ENCODE measurements at regions not wholly inside any gene's neighbourhood (a gene's known extent, or its start where the extent isn't known, plus 50 kb on each side); places are given as distances from the start of the nearest gene placed in this dataset.

GRCh38 chr14:54138354-54139038 lies 181.9 kb upstream of the BMP4 start:
- TF ChIP-seq, protein P1, sequence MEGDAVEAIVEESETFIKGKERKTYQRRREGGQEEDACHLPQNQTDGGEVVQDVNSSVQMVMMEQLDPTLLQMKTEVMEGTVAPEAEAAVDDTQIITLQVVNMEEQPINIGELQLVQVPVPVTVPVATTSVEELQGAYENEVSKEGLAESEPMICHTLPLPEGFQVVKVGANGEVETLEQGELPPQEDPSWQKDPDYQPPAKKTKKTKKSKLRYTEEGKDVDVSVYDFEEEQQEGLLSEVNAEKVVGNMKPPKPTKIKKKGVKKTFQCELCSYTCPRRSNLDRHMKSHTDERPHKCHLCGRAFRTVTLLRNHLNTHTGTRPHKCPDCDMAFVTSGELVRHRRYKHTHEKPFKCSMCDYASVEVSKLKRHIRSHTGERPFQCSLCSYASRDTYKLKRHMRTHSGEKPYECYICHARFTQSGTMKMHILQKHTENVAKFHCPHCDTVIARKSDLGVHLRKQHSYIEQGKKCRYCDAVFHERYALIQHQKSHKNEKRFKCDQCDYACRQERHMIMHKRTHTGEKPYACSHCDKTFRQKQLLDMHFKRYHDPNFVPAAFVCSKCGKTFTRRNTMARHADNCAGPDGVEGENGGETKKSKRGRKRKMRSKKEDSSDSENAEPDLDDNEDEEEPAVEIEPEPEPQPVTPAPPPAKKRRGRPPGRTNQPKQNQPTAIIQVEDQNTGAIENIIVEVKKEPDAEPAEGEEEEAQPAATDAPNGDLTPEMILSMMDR (IDR thresholded peaks at IDR 0.05; ENCODE audit: control insufficient read depth, extremely low read depth, insufficient read depth): no peak
- no peak for DNase-seq (ENCODE audit: low read depth)
- no peak overlapping the region for H3K4me3 ChIP-seq (ENCODE audit: low read depth, low read length)

DNA sequence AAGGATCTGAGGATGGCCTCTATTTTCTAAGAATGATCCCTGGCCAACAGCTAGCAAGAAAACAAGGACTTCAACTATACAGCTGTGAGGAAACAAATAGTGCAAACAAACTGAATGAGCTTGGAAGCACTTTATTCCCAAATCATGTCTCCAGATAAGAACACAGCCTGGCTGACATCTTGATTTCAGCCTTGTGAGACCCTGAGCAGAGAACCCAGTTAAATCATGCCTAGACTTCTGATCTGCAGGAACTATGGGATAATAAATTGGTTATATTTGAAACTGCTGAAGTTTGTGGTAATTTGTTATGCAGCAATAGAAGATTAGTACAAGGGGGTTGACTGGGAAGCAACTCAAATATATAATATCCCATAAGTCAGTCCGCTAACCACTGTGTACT lies 183.9 kb upstream of the BMP4 start:
- TF ChIP-seq, protein P1 (IDR thresholded peaks at IDR 0.05; ENCODE audit: control insufficient read depth, extremely low read depth, insufficient read depth): no peak
- DNase-seq (ENCODE audit: low read depth): no peak
- H3K4me3 ChIP-seq (ENCODE audit: low read depth, low read length): no peak overlapping the region

DNA sequence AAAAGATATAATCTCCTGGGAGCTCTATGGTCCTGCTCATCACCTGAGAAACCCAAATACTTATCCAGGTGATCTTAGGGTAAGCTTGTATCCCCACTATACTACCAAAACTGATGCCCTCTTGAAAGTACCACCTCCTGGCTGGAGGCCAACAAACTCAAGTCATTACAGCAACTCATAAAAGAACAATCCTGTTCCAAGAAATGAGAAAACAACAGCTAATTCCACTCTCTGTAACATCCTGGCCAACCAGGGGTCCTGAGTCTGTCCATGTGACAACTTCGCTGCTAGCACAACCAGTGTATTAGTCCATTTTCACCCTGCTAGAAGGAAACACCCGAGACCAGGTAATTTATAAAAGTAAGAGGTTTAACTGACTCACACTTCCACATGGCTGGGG lies 190.0 kb upstream of the BMP4 start:
- TF ChIP-seq, protein P1 (IDR thresholded peaks at IDR 0.05; ENCODE audit: control insufficient read depth, extremely low read depth, insufficient read depth): no peak
- H3K4me3 ChIP-seq (ENCODE audit: low read depth, low read length): no peak overlapping the region
- DNase-seq (ENCODE audit: low read depth): no peak

DNA sequence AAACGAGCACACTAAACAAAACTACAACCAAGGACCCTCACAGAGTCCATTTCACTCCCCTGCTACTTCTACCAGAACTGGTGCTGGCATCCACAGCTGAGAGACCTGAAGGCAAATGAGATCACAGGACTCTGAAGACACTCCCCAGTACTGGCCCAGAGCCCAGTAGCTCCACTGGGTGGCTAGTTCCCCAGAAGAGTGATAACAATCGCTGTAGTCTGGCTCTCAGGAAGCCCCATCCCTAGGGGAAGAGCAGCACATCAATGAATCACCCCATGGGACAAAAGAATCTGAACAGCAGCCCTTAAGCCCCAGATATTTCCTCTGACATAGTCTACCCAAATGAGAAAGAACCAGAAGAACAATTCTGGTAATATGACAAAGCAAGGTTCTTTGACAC lies 190.7 kb upstream of the BMP4 start:
- no peak for DNase-seq (ENCODE audit: low read depth)
- TF ChIP-seq, protein P1 (IDR thresholded peaks at IDR 0.05; ENCODE audit: control insufficient read depth, extremely low read depth, insufficient read depth): no peak
- H3K4me3 ChIP-seq (ENCODE audit: low read depth, low read length): no peak overlapping the region

- H3K4me3 ChIP-seq (ENCODE audit: low read depth, low read length): no peak overlapping the region
- no peak for DNase-seq (ENCODE audit: low read depth)
- TF ChIP-seq, protein P1 (IDR thresholded peaks at IDR 0.05; ENCODE audit: control insufficient read depth, extremely low read depth, insufficient read depth): no peak
These were observed 191.1 kb upstream of the BMP4 start for GRCh38 chr14:54147758-54148157.

GRCh38 chr14:54148251-54148650 lies 191.6 kb upstream of the BMP4 start:
- no peak overlapping the region for H3K4me3 ChIP-seq (ENCODE audit: low read depth, low read length)
- TF ChIP-seq, protein P1 (IDR thresholded peaks at IDR 0.05; ENCODE audit: control insufficient read depth, extremely low read depth, insufficient read depth): no peak
- no peak for DNase-seq (ENCODE audit: low read depth)

GRCh38 chr14:54152351-54152750 lies 195.7 kb upstream of the BMP4 start:
- no peak overlapping the region for H3K4me3 ChIP-seq (ENCODE audit: low read depth, low read length)
- TF ChIP-seq, protein P1 (IDR thresholded peaks at IDR 0.05; ENCODE audit: control insufficient read depth, extremely low read depth, insufficient read depth): no peak
- DNase-seq (ENCODE audit: low read depth): no peak
